Dedifferentiated amniotic fluid mesenchymal stem cell (primary cell): ENCODE measurements at regions not wholly inside any gene's neighbourhood (a gene's known extent, or its start where the extent isn't known, plus 50 kb on each side); places are given as distances from the start of the nearest gene placed in this dataset.
"Not testable (repeated sequence)": the region's sequence is repeated elsewhere in the genome, so short reads cannot be mapped to it uniquely, and the experiment has no call there.

Source experiments
- DNase-seq: peaks from one replicate; pipeline ENCODE4 v3.0.0-alpha.2; 2016; ENCODE audit errors: extremely low spot score

DNA sequence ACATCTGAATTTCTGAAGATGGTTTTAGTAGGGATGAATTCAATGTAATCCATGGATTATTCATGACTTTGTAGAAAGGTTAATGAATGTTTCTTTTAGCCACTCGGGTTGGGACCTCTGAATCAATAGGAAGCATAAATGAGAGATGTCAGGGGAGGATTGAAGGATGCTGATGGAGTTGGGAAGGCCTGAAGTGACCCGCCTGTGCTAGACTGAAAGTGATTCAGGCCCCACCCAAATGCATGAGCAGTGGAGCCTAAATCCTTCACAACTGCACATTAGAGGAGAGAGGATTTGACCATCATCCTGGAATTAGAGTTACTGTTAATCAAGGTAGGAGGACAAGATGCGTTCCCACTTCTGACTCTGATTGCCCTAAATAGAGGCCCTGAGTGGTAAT, 162.2 kb upstream of the PTPN20 start:
- DNase-seq, result not testable (repeated sequence)

- DNase-seq, result not testable (repeated sequence)
Observed at GRCh38 chr10:46749470-46749869, 161.8 kb upstream of the PTPN20 start.

DNA sequence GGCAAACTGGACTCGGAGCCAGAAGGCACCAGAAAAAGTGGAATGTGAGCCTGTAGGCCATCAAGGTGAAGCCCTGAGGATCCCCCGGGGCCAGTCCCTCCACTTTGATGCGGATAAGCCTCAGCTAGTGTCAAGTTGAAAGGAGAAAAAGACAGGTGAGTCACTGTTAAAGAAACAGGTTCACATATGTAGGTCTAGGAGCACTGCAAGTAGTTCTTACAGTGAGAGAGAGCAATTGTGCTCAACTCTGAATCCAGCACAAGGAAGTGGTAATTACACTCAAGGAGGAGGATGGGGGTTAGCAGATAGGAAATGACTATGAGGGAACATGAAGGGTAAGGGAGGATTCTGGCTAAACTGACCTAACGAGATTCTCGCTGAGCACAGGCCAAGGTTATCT, 157.5 kb upstream of the PTPN20 start:
- not testable (repeated sequence) for DNase-seq

DNA sequence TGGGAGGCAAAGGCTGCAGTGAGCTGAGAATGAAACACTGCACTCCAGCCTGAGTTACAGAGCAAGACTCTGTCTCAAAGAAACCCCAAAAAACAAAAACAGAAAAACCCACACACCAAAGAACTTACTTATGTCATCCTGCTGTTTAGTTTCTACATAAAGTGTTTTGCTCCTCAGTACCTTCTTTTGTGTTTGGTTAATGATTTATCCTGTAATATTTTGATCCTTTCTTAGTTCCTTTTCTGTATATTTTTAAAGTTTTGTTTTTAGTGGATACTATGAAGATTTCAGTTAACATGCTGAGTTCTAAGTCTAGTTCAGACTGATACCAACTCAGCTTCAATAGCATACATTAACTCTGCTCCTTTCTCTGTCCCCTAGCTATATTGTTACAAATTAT, 149.8 kb upstream of the PTPN20 start:
- DNase-seq, result not testable (repeated sequence)

- DNase-seq, result not testable (repeated sequence)
Observed at GRCh38 chr10:46768515-46769291, 142.5 kb upstream of the PTPN20 start.

GRCh38 chr10:46773178-46773896, 137.9 kb upstream of the PTPN20 start:
- not testable (repeated sequence) for DNase-seq

GRCh38 chr10:46773897-46774236, 137.4 kb upstream of the PTPN20 start:
- DNase-seq, result not testable (repeated sequence)

- DNase-seq, result not testable (repeated sequence)
Observed at GRCh38 chr10:46774366-46774765, 136.9 kb upstream of the PTPN20 start.

- DNase-seq, result not testable (repeated sequence)
Observed at GRCh38 chr10:46774945-46775667, 136.1 kb upstream of the PTPN20 start.

- DNase-seq, result not testable (repeated sequence)
Observed at GRCh38 chr10:46775668-46776059, 135.6 kb upstream of the PTPN20 start.

DNA sequence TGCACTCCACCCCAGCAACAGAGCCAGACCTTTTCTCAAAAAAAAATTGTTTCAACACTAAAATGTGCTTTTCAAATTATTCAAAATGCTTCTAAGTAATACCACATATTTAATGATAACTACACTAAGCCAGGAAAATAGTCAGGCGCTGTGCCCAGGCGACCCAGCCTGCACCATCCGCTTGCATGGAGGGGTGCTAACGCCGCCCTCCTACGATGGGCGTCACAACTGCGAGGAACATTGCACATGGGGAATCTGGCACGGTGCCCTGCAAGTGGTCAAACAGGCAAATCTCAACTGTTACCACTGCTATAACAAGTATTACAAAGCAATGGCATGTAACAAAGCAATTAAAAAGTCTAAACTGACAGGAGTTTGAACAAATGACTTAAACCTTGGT, 131.7 kb upstream of the PTPN20 start:
- not testable (repeated sequence) for DNase-seq

GRCh38 chr10:46780164-46780563, 131.1 kb upstream of the PTPN20 start:
- peak; percentile 16 for DNase-seq

- DNase-seq, result not testable (repeated sequence)
Observed at GRCh38 chr10:46781001-46781400, 130.2 kb upstream of the PTPN20 start.

- DNase-seq, result not testable (repeated sequence)
Observed at GRCh38 chr10:46782001-46782874, 129.0 kb upstream of the PTPN20 start.

DNA sequence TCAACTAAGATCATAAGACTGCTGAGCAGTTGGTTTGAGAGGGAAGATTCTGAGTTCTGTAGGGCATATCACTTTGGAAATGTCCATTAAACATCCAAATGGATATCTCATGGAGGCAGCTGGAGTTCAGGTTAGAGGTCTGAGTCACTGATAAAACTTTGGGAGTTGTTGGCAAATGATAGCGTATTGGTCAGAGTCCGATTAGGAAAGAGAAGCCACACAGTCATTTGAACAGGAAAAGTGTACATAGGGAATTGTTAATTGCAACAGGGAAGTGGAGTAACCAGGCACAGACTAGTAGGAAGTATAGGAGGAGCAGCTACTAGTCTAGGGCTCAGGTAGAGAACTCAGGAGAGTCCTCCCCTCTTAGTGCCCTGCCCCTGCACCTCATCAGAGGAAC, 126.6 kb upstream of the PTPN20 start:
- not testable (repeated sequence) for DNase-seq

DNA sequence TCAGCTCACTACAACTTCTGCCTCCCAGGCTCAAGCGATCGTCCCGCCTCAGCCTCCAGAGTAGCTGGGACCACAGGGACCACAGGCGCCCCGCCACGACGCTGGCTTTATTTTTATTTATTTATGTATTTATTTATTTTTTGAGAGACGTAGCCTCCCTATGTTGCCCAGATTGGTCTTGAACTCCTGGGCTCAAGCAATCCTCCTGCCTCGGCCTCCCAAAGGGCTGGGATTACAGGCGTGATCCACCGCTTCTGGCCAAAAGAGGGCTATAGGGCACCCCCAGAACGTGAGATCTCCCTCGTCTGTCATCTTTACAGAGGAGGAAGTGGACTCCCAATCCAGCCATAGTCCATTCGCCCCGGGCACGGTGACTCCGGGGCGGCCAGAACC, 125.1 kb upstream of the PTPN20 start:
- DNase-seq, result not testable (repeated sequence)

GRCh38 chr10:46786518-46787320, 124.5 kb upstream of the PTPN20 start:
- peak; percentile 16 for DNase-seq

- DNase-seq, result peak; percentile 52
Observed at GRCh38 chr10:46787321-46787615, 124.0 kb upstream of the PTPN20 start.

DNA sequence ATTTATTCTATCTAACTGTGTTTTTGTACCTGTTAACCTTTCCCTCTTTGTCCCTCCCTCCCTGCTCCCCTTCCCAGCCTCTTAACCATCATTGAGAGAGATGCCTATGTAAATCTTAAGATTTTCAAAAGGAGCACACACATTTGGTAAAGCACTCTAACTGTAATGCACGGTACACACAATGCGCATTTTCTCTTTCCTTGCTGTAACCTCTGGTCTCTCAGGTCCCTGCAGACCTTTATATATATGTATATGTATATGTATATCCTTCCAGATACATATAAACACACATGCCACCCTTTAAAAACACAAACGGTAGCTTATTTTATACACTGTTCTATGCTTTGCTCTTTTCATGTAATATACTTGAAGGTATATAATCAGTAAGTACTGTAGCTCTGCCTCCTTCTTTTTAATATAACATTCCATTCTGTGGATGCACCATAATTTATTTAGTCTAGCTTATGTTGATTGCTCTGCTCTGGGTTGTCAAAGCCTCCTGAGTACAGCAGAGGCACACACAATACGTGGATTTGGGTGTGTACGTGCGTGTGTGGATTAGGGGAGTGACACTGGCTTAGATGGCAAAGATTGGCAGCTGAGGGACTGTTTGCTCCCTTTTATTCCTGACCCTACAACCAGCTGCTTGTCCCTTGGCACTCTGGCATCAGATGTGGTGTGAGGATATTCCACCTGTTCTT, 118.4 kb upstream of the PTPN20 start:
- not testable (repeated sequence) for DNase-seq

DNA sequence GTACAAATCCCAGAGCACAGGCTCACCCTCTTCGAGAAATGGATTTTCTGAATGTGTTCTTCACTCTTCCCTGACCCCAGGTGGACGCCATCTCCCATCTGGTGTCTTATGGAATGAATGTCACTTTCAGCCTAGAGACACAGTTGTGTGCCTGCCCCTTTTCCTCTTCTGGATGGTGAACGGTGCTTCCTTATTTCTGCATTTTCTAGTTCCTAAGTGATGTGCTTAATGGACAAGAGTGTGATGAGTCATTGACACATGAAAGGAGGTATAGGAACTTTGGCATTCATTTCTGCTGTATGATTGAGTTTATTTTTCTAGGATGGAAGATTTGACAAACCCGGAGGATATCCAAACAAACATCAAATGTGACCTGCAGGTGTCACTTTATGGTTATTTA, 114.9 kb upstream of the PTPN20 start:
- not testable (repeated sequence) for DNase-seq
